DND-41 (cell line): ENCODE measurements at regions not wholly inside any gene's neighbourhood (a gene's known extent, or its start where the extent isn't known, plus 50 kb on each side); places are given as distances from the start of the nearest gene placed in this dataset.

Source experiments
- EZH2 ChIP-seq: IDR thresholded peaks from 3 replicates; pipeline ENCODE4 v1.6.1; 2012; ENCODE audit warnings: borderline replicate concordance, low read depth, mild to moderate bottlenecking, moderate library complexity, low read length, inconsistent platforms; ENCODE audit not compliant: severe bottlenecking
- TF ChIP-seq, protein P1 (sequence below): IDR thresholded peaks from 2 replicates; pipeline ENCODE4 v1.5.1; 2012; ENCODE audit warnings: borderline replicate concordance, low read length, moderate library complexity, mild to moderate bottlenecking; ENCODE audit not compliant: poor library complexity, severe bottlenecking; ENCODE audit errors: extremely low read depth

DNA sequence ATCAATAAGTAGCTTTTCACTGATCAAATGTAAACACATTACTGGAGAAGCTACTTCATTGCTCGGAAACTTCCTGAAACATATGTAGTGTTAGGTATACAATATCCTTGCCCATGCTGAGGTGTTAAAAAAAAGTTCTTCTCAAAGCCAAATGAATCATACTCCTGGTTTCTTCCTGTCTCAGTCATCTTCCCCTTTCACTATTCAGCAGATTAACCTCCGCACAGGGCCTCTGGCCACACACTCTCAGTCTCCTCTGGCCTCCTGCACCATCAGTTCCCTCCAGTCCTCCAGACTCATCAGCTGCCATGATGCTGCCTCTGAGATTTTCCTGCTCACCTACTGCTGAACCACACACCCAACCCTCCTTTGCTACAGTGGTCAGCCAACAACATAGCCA, 70.5 kb upstream of the BOC start:
- TF ChIP-seq, protein P1, sequence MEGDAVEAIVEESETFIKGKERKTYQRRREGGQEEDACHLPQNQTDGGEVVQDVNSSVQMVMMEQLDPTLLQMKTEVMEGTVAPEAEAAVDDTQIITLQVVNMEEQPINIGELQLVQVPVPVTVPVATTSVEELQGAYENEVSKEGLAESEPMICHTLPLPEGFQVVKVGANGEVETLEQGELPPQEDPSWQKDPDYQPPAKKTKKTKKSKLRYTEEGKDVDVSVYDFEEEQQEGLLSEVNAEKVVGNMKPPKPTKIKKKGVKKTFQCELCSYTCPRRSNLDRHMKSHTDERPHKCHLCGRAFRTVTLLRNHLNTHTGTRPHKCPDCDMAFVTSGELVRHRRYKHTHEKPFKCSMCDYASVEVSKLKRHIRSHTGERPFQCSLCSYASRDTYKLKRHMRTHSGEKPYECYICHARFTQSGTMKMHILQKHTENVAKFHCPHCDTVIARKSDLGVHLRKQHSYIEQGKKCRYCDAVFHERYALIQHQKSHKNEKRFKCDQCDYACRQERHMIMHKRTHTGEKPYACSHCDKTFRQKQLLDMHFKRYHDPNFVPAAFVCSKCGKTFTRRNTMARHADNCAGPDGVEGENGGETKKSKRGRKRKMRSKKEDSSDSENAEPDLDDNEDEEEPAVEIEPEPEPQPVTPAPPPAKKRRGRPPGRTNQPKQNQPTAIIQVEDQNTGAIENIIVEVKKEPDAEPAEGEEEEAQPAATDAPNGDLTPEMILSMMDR: no peak
- TF ChIP-seq EZH2: no peak
